ENCODE measurements at regions not wholly inside any gene's neighbourhood (a gene's known extent, or its start where the extent isn't known, plus 50 kb on each side); places are given as distances from the start of the nearest gene placed in this dataset.

DNA sequence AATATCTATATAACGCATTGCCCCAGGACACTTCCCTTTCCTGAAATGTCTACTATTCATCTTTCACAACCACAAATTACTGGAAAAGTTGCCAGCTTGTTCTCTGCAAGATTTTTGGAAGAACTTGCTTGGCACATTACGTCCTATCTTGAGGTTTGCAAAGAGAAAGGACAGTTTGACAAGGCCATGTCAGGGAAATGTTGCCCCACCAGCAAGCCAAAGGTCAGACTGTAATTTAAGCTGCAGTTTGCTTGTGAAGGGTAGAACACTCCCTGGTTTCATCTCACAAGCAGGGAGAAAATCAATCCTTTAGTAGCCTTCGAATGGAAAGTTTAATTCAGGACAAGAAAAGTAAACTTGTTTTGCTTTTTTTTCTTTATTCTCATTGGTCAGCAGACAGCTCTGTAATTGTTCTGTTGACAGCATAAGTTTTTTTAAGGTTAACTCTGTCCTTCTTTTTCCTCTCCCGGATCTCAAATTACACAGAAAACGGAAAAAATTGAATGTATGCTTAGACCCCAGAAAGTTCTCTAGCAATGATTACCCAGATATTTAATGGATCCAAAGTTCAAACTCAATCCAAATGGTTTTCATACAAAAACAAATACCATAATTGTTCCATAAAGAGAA, 541.8 kb upstream of the NRSN1 start:
- Histone ChIP-seq H3K4me1 (no peaks in the 10 kb centered on the region), H3K4me3 (ENCODE audit: low read depth, low read length) (no peak overlapping the region), H3K27me3 (no peaks in the 10 kb centered on the region), H3K36me3 (no peaks in the 10 kb centered on the region), H3K9me3 (no peaks in the 10 kb centered on the region)
- TF ChIP-seq, protein P1, sequence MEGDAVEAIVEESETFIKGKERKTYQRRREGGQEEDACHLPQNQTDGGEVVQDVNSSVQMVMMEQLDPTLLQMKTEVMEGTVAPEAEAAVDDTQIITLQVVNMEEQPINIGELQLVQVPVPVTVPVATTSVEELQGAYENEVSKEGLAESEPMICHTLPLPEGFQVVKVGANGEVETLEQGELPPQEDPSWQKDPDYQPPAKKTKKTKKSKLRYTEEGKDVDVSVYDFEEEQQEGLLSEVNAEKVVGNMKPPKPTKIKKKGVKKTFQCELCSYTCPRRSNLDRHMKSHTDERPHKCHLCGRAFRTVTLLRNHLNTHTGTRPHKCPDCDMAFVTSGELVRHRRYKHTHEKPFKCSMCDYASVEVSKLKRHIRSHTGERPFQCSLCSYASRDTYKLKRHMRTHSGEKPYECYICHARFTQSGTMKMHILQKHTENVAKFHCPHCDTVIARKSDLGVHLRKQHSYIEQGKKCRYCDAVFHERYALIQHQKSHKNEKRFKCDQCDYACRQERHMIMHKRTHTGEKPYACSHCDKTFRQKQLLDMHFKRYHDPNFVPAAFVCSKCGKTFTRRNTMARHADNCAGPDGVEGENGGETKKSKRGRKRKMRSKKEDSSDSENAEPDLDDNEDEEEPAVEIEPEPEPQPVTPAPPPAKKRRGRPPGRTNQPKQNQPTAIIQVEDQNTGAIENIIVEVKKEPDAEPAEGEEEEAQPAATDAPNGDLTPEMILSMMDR (IDR thresholded peaks at IDR 0.05; ENCODE audit: low read depth, low read length) = no peak
- DNase-seq = no peak

DNA sequence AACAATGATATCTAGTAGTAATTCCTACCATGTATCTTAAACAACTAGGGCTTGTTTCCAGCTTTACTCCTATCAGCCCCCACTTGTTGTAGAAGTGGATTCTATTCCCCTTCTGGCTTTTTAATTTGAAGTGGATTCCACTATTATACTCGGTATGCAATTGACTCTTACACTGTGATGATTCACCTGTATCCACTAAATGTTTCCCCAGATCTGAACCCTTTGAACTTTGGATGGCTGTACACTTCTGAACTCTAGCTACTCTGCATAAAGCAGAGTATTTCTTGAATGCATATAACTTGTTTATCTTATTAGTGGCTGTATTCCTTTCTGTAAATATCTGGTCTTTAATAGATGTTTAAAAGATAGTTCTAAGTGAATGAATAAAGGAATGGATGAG, 538.4 kb upstream of the NRSN1 start:
- DNase-seq = no peak
- no peak overlapping the region for H3K4me3 ChIP-seq (ENCODE audit: low read depth, low read length)
- no peaks in the 10 kb centered on the region for H3K4me1 ChIP-seq
- no peaks in the 10 kb centered on the region for H3K9me3 ChIP-seq
- TF ChIP-seq, protein P1 (IDR thresholded peaks at IDR 0.05; ENCODE audit: low read depth, low read length) = no peak
- H3K36me3 ChIP-seq = no peaks in the 10 kb centered on the region
- H3K27me3 ChIP-seq = no peaks in the 10 kb centered on the region

DNA sequence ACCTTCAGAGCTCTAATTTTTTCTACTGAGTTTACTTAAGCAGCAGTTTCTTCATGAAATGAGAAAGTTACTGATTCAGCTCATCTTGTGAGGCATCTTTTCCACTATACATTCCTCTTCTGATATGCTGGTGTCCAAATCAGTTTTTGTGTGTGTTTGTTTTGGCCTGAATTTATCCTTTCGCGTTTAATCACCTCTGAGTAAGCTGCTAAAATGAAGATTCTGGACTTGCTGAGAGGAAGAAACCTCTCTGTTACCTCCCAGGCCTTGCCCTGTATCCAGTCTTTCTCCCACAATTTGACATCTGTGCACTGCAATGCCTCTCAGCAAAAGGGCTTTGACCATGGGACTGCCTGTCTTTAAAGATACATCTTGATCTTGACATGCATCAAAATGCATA, 536.2 kb upstream of the NRSN1 start:
- H3K4me1 ChIP-seq = no peaks in the 10 kb centered on the region
- H3K4me3 ChIP-seq (ENCODE audit: low read depth, low read length) = no peak overlapping the region
- no peaks in the 10 kb centered on the region for H3K9me3 ChIP-seq
- no peaks in the 10 kb centered on the region for H3K36me3 ChIP-seq
- TF ChIP-seq, protein P1 (IDR thresholded peaks at IDR 0.05; ENCODE audit: low read depth, low read length) = no peak
- H3K27me3 ChIP-seq = no peaks in the 10 kb centered on the region
- DNase-seq = no peak

DNA sequence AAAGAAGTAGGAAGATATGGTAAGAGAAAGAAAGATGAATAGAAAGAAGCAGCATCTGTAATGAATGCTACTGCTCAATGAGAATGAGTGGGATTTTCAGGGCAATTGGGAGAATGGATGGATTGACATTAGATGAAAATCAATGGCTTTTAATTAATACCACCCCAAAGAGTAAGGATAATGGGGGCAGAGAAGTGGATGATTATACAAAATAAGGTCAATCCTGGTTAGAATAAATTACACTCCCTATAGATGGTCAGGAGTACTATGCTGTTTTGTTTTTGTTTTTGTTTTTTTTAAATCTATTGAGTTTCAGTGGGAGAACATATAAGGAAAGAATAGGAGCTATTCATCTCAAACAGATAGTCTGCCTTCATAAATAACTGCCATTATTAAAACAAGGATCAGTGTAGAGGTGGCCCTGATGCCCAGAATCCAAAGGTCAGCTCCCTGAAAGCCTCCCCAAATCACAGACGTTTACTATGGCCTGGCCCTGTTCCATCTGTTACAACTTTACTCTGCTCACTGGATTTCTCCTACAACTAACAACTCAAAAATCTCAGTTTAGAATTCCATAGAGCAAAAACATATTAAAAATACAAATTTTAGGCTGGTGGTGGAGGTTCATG, 535.4 kb upstream of the NRSN1 start:
- Histone ChIP-seq H3K4me3 (ENCODE audit: low read depth, low read length) (no peak overlapping the region), H3K36me3 (no peaks in the 10 kb centered on the region), H3K4me1 (no peaks in the 10 kb centered on the region), H3K9me3 (no peaks in the 10 kb centered on the region), H3K27me3 (no peaks in the 10 kb centered on the region)
- TF ChIP-seq, protein P1 (IDR thresholded peaks at IDR 0.05; ENCODE audit: low read depth, low read length) = no peak
- DNase-seq = no peak

DNA sequence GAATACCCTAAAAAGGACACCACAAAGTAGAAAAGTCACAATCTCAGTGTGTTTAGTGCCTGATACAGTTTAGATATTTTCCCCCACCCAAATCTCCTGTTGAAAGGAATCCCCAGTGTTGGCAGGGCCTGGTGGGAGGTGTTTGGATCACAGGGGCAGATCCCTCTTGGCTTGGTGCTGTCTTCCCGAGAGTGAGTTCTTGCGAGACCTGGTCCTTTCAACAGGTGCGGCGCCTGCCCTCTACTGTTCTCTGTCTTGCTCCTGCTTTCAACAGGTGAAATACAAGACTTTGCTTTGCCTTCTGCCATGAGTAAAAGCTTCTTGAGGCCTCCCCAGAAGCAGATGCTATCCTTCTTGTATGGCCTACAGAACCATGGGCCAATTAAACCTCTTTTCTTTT, 534.3 kb upstream of the NRSN1 start:
- no peak for DNase-seq
- no peaks in the 10 kb centered on the region for H3K9me3 ChIP-seq
- no peaks in the 10 kb centered on the region for H3K4me1 ChIP-seq
- no peak overlapping the region for H3K4me3 ChIP-seq (ENCODE audit: low read depth, low read length)
- TF ChIP-seq, protein P1 (IDR thresholded peaks at IDR 0.05; ENCODE audit: low read depth, low read length) = no peak
- no peaks in the 10 kb centered on the region for H3K27me3 ChIP-seq
- no peaks in the 10 kb centered on the region for H3K36me3 ChIP-seq

DNA sequence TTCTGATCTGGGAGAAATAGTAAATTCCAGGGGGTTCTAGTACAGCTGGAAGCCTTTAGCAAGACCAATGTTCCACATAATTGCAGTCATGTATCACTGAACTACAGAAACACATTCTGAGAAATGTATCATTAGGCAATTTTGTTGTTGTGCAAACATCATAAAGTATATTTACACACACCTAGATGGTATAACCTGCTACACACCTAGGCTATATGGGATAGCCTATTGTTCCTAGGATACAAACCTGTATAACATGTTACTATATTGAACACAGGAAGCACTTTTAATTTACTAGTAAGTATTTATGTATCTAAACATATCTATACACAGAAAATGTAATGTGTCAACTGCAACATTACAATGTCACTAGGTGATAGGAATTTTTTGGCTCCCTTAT, 525.9 kb upstream of the NRSN1 start:
- H3K27me3 ChIP-seq = no peaks in the 10 kb centered on the region
- no peaks in the 10 kb centered on the region for H3K36me3 ChIP-seq
- H3K9me3 ChIP-seq = no peaks in the 10 kb centered on the region
- TF ChIP-seq, protein P1 (IDR thresholded peaks at IDR 0.05; ENCODE audit: low read depth, low read length) = no peak
- no peaks in the 10 kb centered on the region for H3K4me1 ChIP-seq
- no peak overlapping the region for H3K4me3 ChIP-seq (ENCODE audit: low read depth, low read length)
- no peak for DNase-seq
